ENCODE measurements at regions not wholly inside any gene's neighbourhood (a gene's known extent, or its start where the extent isn't known, plus 50 kb on each side); places are given as distances from the start of the nearest gene placed in this dataset.
"Not testable (repeated sequence)": the region's sequence is repeated elsewhere in the genome, so short reads cannot be mapped to it uniquely, and the experiment has no call there.

DNA sequence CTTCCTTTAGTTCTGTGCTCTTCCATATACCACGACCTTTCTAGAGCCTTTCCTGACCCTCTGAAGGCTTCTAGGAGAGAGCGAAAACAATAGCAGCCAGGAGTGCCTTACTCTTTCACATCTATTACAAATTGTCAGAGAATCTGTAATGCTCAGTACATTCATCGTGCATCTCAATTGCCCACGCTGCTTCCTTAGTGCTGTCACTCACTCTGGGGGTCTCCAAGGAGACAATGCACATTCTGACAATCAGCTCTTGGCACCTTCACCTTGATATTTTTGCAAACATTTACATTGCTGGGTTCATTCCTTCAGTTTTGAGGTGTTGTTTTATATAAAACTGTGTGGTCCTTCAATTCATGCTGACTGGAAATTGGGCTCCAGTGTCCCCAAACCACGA lies 110.1 kb upstream of the GPR101 start:
- Histone ChIP-seq H3K4me1 (ENCODE audit: low read depth) (no peaks in the 10 kb centered on the region), H3K9me3 (no peaks in the 10 kb centered on the region), H3K36me3 (ENCODE audit: low read depth) (no peaks in the 10 kb centered on the region), H3K4me3 (no peak overlapping the region)
- intact Hi-C loops (cut with DNase I, micrococcal nuclease) = no loop called here
- TF ChIP-seq, protein P1, sequence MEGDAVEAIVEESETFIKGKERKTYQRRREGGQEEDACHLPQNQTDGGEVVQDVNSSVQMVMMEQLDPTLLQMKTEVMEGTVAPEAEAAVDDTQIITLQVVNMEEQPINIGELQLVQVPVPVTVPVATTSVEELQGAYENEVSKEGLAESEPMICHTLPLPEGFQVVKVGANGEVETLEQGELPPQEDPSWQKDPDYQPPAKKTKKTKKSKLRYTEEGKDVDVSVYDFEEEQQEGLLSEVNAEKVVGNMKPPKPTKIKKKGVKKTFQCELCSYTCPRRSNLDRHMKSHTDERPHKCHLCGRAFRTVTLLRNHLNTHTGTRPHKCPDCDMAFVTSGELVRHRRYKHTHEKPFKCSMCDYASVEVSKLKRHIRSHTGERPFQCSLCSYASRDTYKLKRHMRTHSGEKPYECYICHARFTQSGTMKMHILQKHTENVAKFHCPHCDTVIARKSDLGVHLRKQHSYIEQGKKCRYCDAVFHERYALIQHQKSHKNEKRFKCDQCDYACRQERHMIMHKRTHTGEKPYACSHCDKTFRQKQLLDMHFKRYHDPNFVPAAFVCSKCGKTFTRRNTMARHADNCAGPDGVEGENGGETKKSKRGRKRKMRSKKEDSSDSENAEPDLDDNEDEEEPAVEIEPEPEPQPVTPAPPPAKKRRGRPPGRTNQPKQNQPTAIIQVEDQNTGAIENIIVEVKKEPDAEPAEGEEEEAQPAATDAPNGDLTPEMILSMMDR (IDR thresholded peaks at IDR 0.05) = no peak
- ATAC-seq (no peak), DNase-seq (no peak)

DNA sequence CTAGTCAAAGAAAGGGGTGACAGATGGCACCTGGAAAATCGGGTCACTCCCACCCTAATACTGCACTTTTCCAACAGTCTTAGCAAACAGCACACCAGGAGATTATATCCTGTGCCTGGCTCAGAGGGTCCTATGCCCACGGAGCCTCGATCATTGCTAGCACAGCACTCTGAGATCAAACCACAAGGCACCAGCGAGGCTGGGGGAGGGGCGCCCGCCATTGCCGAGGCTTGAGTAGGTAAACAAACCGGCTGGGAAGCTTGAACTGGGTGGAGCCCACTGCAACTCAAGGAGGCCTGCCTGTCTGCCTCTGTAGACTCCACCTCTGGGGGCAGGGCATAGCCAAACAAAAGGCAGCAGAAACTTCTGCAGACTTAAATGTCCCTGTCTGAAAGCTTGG lies 88.9 kb upstream of the GPR101 start:
- DNase-seq; H3K36me3 ChIP-seq (ENCODE audit: low read depth); intact Hi-C loops (cut with DNase I, micrococcal nuclease); H3K9me3 ChIP-seq; ATAC-seq; H3K4me3 ChIP-seq; H3K4me1 ChIP-seq (ENCODE audit: low read depth): not testable (repeated sequence)

DNA sequence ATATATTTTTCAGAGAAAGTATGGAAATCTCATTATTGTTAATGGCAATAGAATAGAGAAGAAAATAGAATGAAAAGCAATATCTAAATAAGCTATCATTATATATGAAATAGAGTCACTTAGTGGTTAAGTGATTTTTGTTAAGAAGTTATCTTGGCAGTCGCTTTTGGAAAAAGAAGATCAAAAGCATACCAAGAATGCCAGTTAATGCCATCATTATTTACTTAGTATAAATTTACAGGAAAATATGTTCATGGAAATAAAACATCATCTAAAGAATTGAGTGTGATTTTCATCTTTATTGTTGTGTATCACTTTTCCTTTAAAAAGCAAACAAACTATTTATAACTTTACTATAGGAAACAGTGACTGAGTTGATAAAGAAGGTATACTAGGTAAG lies 85.3 kb upstream of the GPR101 start:
- Histone ChIP-seq H3K4me1 (ENCODE audit: low read depth) (no peaks in the 10 kb centered on the region), H3K36me3 (ENCODE audit: low read depth) (no peaks in the 10 kb centered on the region), H3K4me3 (no peak overlapping the region), H3K9me3 (no peaks in the 10 kb centered on the region)
- intact Hi-C loops (cut with DNase I, micrococcal nuclease) = no loop called here
- DNase-seq = no peak
- TF ChIP-seq, protein P1 (IDR thresholded peaks at IDR 0.05) = no peak
- ATAC-seq = no peak

DNA sequence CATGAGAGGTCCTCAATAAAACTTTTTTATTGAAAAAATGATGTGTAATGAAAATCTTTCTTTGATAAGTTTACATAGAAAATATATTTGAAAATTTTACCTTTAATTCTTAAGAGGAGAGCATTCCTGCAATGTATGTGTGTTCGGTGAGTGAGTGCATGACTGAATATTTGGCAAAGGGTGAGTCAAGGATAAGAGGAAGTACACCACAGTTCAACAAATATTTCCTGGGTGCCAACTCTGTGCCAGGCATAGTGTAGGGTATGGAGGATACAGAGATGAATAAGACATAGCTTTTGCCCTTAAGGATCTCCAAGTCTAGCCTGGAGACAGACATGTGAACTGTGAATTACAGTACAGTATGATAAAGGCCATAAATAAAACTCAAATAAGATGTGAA lies 84.7 kb upstream of the GPR101 start:
- TF ChIP-seq, protein P1 (IDR thresholded peaks at IDR 0.05) = no peak
- H3K9me3 ChIP-seq = no peaks in the 10 kb centered on the region
- no peaks in the 10 kb centered on the region for H3K4me1 ChIP-seq (ENCODE audit: low read depth)
- intact Hi-C loops (cut with DNase I, micrococcal nuclease) = no loop called here
- no peak overlapping the region for H3K4me3 ChIP-seq
- DNase-seq = no peak
- no peak for ATAC-seq
- no peaks in the 10 kb centered on the region for H3K36me3 ChIP-seq (ENCODE audit: low read depth)

DNA sequence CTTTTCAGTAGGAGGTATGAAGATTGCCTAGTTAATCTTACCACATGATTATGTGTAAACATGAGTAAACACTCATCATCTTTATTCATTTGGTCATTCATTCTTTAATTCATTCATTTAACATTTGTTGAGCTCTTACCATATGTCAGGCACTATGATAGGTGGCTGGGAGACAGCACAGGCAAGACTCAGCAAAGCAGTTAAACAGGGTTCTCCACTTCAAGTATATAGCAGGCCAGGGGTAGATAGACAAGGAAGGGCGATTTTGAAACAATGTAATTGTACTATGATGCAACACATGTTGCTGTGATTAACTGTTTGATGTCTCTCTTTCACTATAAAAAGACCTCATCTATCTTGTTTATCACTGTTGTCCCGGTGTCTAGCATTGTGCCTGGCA lies 84.3 kb upstream of the GPR101 start:
- Histone ChIP-seq H3K4me3 (no peak overlapping the region), H3K36me3 (ENCODE audit: low read depth) (no peaks in the 10 kb centered on the region), H3K9me3 (no peaks in the 10 kb centered on the region), H3K4me1 (ENCODE audit: low read depth) (no peaks in the 10 kb centered on the region)
- DNase-seq = no peak
- intact Hi-C loops (cut with DNase I, micrococcal nuclease) = no loop called here
- TF ChIP-seq, protein P1 (IDR thresholded peaks at IDR 0.05) = no peak
- no peak for ATAC-seq

DNA sequence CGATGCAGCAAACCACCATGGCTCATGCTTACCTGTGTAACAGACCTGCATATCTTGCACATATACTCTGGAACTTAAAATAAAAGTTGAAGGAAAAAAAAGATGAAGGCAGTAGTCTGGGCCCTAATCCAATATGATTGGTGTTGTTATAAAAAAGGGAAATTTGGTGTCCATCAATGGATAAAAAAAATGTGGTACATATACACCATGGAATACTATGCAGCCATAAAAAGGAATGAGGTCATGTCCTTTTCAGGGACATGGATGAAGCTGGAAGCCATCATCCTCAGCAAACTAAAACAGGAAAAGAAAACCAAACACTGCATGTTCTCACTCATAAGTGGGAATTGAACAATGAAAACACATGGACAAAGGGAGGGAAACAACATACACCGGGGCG lies 74.1 kb upstream of the GPR101 start:
- intact Hi-C loops (cut with DNase I, micrococcal nuclease); DNase-seq; H3K4me3 ChIP-seq; H3K4me1 ChIP-seq (ENCODE audit: low read depth); H3K9me3 ChIP-seq; H3K36me3 ChIP-seq (ENCODE audit: low read depth); ATAC-seq: not testable (repeated sequence)

DNA sequence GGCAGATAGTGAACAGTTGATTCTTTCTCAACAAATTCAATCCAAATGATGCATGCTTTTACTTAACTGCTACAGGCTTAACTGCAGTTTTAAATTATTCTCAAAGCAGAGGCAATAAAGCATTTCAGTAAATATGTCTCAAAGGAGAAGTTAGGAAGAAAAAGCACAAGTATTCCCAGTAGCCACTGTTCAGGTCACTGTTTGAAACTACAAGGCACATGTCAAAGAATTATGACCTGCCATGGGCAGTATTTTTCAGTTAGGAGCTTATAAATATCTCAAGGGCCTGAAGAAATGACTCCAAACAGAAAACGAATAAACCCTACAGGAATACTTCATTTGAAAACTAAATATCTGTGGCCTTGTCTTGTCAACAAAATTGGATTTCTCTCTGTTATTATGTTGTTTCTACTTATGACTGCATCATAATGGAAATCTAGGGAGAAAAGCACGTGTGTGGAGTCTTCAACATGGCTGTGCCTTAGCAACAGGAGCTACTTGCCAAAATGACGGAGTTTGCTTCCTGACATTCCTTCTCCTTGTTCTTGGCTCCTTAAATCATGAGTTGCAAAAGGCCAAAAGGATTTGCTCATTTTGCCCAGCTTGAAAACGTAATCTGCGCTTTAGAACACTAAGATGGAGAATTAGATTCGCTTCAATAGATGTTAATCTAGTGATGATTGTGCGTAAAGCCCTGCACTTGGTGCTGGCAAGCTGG lies 67.6 kb upstream of the GPR101 start:
- no peaks in the 10 kb centered on the region for H3K4me1 ChIP-seq (ENCODE audit: low read depth)
- H3K36me3 ChIP-seq (ENCODE audit: low read depth) = no peaks in the 10 kb centered on the region
- H3K4me3 ChIP-seq = no peak overlapping the region
- ATAC-seq (no peak), DNase-seq (no peak)
- intact Hi-C loops (cut with DNase I, micrococcal nuclease) = no loop called here
- TF ChIP-seq, protein P1 (IDR thresholded peaks at IDR 0.05) = no peak
- no peaks in the 10 kb centered on the region for H3K9me3 ChIP-seq
